Left cardiac atrium (tissue), 4 donors: ENCODE measurements at regions not wholly inside any gene's neighbourhood (a gene's known extent, or its start where the extent isn't known, plus 50 kb on each side); places are given as distances from the start of the nearest gene placed in this dataset.
"Not testable (repeated sequence)": the region's sequence is repeated elsewhere in the genome, so short reads cannot be mapped to it uniquely, and the experiment has no call there.

Source experiments
- ATAC-seq, 2 donors: fragments of 200-7000 bp; cut with Tn5 transposase; one replicate each; pipeline ENCODE4 v1.9.1; 2020; ENCODE audit warnings: mild to moderate bottlenecking in 2 of 2, moderate library complexity in 2 of 2
- DNase-seq: peaks from one replicate; pipeline ENCODE4 v3.0.0-alpha.2; 2020
- intact Hi-C, 2 donors: fragments of 100-400 bp; cut with DNase I; formaldehyde crosslinking; loops; one replicate each; pipeline versions ENCODE4 v1.14.1 to v1.15.1; 2022 to 2023
- donor health status: DM: no; HTN: yes; CAD: no.
- donor health status: DM: no; HTN: yes; CAD: no; lungs with severe emphysema.
- donor health status: DM: yes; HTN: yes; CAD: no.
- donor health status: Dilated cardiomyopathy.

DNA sequence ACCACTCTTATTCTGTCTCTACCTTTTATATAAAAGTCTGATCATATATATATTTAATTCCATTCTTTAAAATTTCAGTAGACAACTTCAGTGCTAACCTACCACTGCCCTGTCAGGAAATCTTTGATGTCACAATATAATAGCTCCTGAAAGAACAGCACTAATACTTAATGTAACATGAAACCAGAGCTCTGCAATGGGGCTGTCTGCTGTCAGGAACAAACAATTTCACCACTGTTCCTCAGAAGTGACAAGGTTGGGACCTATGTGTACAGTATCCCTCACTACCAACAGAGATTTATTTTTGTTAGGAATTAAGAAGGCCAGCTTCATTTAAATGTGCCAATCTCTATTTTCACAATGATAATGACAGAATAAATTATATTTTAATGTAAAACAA is 165.5 kb upstream of the C11orf58 start:
- DNase-seq: no peak
- intact Hi-C loops: no loop called here
- ATAC-seq: peak in 1 of 2 donors; percentile 47

DNA sequence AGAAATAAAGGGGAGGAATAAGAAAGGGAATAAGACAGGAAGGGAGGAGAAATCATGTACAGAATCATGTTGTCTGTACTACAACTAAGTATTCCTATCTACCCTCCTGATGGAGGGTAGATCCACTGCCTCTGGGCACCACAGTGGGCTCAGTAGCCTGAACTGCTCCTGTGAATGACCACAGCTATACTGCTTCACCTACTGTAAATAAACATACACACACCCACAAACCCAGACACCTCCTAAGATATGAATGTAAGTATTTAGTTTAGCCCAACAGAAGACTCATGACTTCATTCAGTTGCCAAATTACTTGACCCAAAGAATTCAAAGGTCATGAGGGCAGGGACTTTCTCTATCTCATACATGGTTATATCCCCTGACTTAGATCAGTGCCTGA is 177.3 kb upstream of the C11orf58 start:
- no peak for ATAC-seq
- intact Hi-C loops: no loop called here
- DNase-seq: no peak

GRCh38 chr11:16558494-16558893 is 180.0 kb upstream of the C11orf58 start:
- intact Hi-C loops: no loop called here
- DNase-seq: no peak
- ATAC-seq: no peak

GRCh38 chr11:16555956-16556355 is 182.5 kb upstream of the C11orf58 start:
- no peak for DNase-seq
- intact Hi-C loops: no loop called here
- ATAC-seq: no peak

DNA sequence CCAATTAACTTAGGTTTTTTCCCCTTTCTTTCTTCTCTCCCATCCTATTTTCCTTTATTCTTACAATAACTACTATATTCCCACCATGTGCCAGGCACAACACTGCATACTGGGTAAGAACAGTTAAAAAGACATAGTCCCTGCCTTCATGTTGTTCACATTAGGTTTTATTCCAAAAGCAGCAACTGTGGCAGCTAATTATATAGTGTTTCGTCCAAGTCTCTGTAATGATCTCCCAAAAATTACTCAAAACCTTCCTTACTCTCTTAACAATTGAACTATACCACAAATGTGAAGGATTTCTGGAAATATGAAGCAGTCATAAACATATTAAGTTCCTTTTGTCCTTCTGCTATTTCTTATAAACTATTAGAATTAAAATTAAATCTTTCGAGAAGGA is 184.1 kb upstream of the C11orf58 start:
- no peak for DNase-seq
- intact Hi-C loops: no loop called here
- no peak for ATAC-seq

GRCh38 chr11:16547879-16548278 is 190.6 kb upstream of the C11orf58 start:
- no peak for ATAC-seq
- intact Hi-C loops: no loop called here
- no peak for DNase-seq

GRCh38 chr11:16543642-16544041 is 187.3 kb upstream of the SOX6 start:
- DNase-seq: no peak
- intact Hi-C loops: no loop called here
- no peak for ATAC-seq

- no peak for ATAC-seq
- no peak for DNase-seq
- intact Hi-C loops: no loop called here
Observed at GRCh38 chr11:16542353-16542752, 186.0 kb upstream of the SOX6 start.

DNA sequence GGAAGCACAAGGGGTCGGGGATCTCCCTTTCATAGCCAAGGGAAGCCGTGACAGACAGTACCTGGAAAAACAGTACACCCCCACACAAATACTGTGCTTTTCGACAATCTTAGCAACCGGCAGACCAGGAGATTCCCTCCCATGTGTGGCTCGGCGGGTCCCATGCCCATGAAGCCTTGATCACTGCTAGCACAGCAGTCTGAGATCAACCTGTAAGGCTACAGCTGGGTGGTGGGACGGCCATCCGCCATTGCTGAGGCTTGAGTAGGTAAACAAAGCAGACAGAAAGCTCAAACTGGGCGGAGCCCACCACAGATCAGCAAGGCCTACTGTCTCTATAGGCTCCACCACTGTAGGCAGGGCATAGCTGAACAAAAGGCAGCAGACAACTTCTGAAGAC is 180.2 kb upstream of the SOX6 start:
- DNase-seq: no peak
- intact Hi-C loops: no loop called here
- ATAC-seq: no peak

- intact Hi-C loops: no loop called here
- no peak for DNase-seq
- ATAC-seq: no peak
Observed at GRCh38 chr11:16528639-16529038, 172.3 kb upstream of the SOX6 start.

DNA sequence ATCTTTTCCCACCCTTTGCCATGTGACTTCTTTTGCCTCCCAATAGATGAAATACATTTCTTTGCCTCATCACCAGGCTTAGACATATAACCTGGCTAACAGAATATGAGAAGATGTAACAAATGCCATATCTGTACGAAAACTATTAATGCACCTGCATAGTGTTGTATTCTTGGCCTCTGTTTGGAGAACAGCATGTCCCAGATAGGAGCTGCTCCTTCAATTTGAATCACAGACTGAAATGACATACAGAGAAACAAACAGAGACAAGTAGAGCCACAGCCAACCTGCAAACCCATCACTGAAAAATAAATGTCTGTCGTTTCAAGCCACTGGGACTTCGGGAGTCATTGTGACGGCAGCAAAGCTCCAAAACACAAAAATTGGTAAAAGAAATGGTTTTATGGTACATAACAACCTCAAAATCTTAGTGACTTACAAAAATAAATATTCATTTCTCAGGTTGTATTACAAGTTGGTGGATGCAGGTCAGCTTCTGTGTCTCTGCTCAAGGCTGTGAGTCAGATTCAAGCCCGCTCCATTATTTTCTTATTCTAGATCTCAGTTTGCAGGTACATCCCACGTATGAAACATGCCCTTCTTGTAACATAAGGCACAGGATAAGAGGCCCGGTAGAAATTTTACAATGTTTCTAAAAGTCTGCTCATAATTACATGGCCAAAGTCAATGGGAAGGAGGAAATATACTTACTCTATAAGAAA is 171.3 kb upstream of the SOX6 start:
- ATAC-seq (no peak), DNase-seq (no peak)
- intact Hi-C loops: no loop called here

DNA sequence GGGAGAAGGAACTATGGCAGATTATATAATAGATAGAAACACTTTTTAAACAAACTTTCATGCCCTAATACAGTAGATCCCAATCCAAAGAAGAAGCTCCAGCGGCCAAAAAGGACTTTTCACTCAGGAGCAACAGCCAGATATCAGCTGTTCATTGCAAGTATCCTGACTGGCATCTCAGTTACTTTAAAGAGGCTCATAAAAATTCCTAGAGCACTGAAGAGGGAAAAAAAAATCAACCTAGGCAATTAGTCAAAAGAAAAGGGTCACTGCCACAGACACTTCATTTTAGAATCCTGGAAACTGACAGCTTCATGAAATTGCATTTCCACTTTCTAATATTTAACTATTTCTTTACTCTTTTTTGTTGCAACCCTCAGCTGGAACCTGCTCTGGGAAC is 170.6 kb upstream of the SOX6 start:
- intact Hi-C loops: no loop called here
- no peak for DNase-seq
- no peak for ATAC-seq

DNA sequence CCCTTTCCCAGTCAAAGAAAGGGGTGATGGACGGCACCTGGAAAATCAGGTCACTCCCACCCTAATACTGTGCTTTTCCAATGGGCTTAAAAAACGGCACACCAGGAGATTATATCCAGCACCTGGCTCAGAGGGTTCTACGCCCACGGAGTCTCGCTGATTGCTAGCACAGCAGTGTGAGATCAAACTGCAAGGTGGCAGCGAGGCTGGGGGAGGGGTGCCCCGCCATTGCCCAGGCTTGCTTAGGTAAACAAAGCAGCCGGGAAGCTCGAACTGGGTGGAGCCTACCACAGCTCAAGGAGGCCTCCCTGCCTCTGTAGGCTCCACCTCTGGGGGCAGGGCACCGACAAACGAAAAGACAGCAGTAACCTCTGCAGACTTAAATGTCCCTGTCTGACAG is 164.4 kb upstream of the SOX6 start:
- DNase-seq, intact Hi-C loops, ATAC-seq: not testable (repeated sequence)

- intact Hi-C loops: no loop called here
- ATAC-seq: no peak
Observed at GRCh38 chr11:16512899-16513241, 156.5 kb upstream of the SOX6 start.

GRCh38 chr11:16512198-16512898 is 156.0 kb upstream of the SOX6 start:
- intact Hi-C loops: no loop called here
- DNase-seq (no peak), ATAC-seq (no peak)

More at GRCh38 chr11:16512899-16513241, 156.5 kb upstream of the SOX6 start:
- no peak for DNase-seq

GRCh38 chr11:16511116-16512114 is 155.1 kb upstream of the SOX6 start:
- ATAC-seq: peak in 1 of 2 donors; percentile 90

GRCh38 chr11:16505481-16505880 is 149.1 kb upstream of the SOX6 start:
- ATAC-seq (no peak), DNase-seq (no peak)
- intact Hi-C loops: no loop called here

More at GRCh38 chr11:16511116-16512114, 155.1 kb upstream of the SOX6 start:
- intact Hi-C loops: no loop called here
- DNase-seq: no peak

- ATAC-seq, DNase-seq, intact Hi-C loops: not testable (repeated sequence)
Observed at GRCh38 chr11:16503891-16504290, 147.5 kb upstream of the SOX6 start.

DNA sequence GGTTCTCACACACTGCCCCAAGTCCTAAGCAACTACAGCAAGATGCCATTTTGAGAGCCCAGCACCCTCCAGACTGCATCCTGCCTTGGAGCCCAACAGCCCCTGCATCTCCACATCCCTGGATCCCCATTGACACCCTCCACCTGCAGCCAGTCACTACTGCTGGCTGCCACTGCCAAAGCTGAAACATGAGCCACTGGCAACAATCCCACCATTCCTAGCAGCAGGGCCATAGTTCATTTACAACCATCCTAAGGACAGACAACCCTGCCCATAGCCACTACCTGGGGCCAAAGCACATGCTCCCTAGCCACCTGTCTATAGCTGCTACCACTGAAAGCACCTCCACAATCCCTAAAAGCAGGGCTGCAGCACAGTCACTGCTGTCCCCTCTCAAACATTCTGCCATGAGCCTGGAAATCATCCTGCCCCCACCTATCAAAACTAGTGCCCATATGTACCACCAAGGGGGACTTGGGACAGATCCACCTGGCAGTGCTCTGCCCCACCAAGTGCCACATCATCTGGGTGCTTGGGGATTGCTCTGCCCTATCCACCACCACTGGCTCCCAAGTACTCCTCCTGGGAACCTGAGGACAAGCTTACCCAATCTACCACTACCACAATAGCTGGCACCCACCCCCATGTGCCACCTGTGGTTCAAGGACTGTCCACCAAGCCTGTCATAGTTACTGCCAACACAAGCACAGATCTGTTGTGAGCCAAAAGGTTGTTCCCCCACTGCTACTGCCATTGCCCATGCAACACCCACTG is 138.8 kb upstream of the SOX6 start:
- DNase-seq (no peak), ATAC-seq (peak in 1 of 2 donors; percentile 15)
- intact Hi-C loops: no loop called here
